ENCODE measurements at regions not wholly inside any gene's neighbourhood (a gene's known extent, or its start where the extent isn't known, plus 50 kb on each side); places are given as distances from the start of the nearest gene placed in this dataset.

- DNase-seq (ENCODE audit: extremely low spot score), result no peak
- TF ChIP-seq ZNF384 (IDR thresholded peaks at IDR 0.05), result no peak
- CTCF ChIA-PET, result no interaction called here
- POLR2A ChIA-PET, result no interaction called here
Observed at GRCh38 chr4:74608151-74608949, 163.4 kb downstream of the AREG start.

GRCh38 chr4:74610491-74610890, 165.6 kb downstream of the AREG start:
- CTCF ChIA-PET, result no interaction called here
- no peak for DNase-seq (ENCODE audit: extremely low spot score)
- TF ChIP-seq PKNOX1 (IDR thresholded peaks at IDR 0.05), result no peak
- TF ChIP-seq FOXK2 (IDR thresholded peaks at IDR 0.05), result no peak
- TF ChIP-seq SP1 (IDR thresholded peaks at IDR 0.05), result no peak
- no peak for TF ChIP-seq TARDBP (IDR thresholded peaks at IDR 0.05)
- TF ChIP-seq NFRKB (IDR thresholded peaks at IDR 0.05), result no peak
- TF ChIP-seq L3MBTL2 (conservative IDR thresholded peaks at IDR 0.05), result no peak
- no peak for TF ChIP-seq SUZ12 (IDR thresholded peaks at IDR 0.05)
- no peak for TF ChIP-seq FOXA1 (IDR thresholded peaks at IDR 0.05)
- no peak for TF ChIP-seq CTBP1 (IDR thresholded peaks at IDR 0.05; ENCODE audit: borderline replicate concordance)
- no peak for TF ChIP-seq BHLHE40 (IDR thresholded peaks at IDR 0.05; ENCODE audit: borderline replicate concordance)
- no peak for TF ChIP-seq LEF1 (IDR thresholded peaks at IDR 0.05; ENCODE audit: borderline replicate concordance)
- no peak for TF ChIP-seq ZNF384 (IDR thresholded peaks at IDR 0.05)
- no peak for TF ChIP-seq FOXM1 (IDR thresholded peaks at IDR 0.05; ENCODE audit: borderline replicate concordance)
- POLR2A ChIA-PET, result no interaction called here

GRCh38 chr4:74612837-74613236, 167.9 kb downstream of the AREG start:
- CTCF ChIA-PET, result no interaction called here
- POLR2A ChIA-PET, result no interaction called here
- TF ChIP-seq NFRKB (IDR thresholded peaks at IDR 0.05) (no peak), HDGF (IDR thresholded peaks at IDR 0.05; ENCODE audit: borderline replicate concordance) (no peak), ZNF384 (IDR thresholded peaks at IDR 0.05) (no peak), SP1 (IDR thresholded peaks at IDR 0.05) (no peak), L3MBTL2 (conservative IDR thresholded peaks at IDR 0.05) (no peak), LEF1 (IDR thresholded peaks at IDR 0.05; ENCODE audit: borderline replicate concordance) (no peak), BHLHE40 (IDR thresholded peaks at IDR 0.05; ENCODE audit: borderline replicate concordance) (no peak), FOXM1 (IDR thresholded peaks at IDR 0.05; ENCODE audit: borderline replicate concordance) (no peak), TARDBP (IDR thresholded peaks at IDR 0.05) (no peak), ELF4 (IDR thresholded peaks at IDR 0.05) (no peak), PKNOX1 (IDR thresholded peaks at IDR 0.05) (no peak), FOXA1 (IDR thresholded peaks at IDR 0.05) (no peak), SUZ12 (IDR thresholded peaks at IDR 0.05) (no peak), FOXK2 (IDR thresholded peaks at IDR 0.05) (no peak), CTBP1 (IDR thresholded peaks at IDR 0.05; ENCODE audit: borderline replicate concordance) (no peak), ARNT (IDR thresholded peaks at IDR 0.05) (no peak)
- no peak for DNase-seq (ENCODE audit: extremely low spot score)

GRCh38 chr4:74613266-74613665, 168.3 kb downstream of the AREG start:
- TF ChIP-seq FOXM1 (IDR thresholded peaks at IDR 0.05; ENCODE audit: borderline replicate concordance) (no peak), HDGF (IDR thresholded peaks at IDR 0.05; ENCODE audit: borderline replicate concordance) (no peak), CTBP1 (IDR thresholded peaks at IDR 0.05; ENCODE audit: borderline replicate concordance) (no peak)
- DNase-seq (ENCODE audit: extremely low spot score), result no peak
- CTCF ChIA-PET, result interaction anchor here (1.0 kb wide), 1 partner anchor 10 kb away, joined by 3 read pairs; no protein-coding TSS in a partner anchor
- POLR2A ChIA-PET, result no interaction called here

GRCh38 chr4:74615411-74615810, 170.5 kb downstream of the AREG start:
- CTCF ChIA-PET, result no interaction called here
- DNase-seq (ENCODE audit: extremely low spot score), result no peak
- TF ChIP-seq ELF4 (IDR thresholded peaks at IDR 0.05), result no peak
- no peak for TF ChIP-seq FOXA1 (IDR thresholded peaks at IDR 0.05)
- TF ChIP-seq LEF1 (IDR thresholded peaks at IDR 0.05; ENCODE audit: borderline replicate concordance), result no peak
- no peak for TF ChIP-seq NFRKB (IDR thresholded peaks at IDR 0.05)
- TF ChIP-seq HDGF (IDR thresholded peaks at IDR 0.05; ENCODE audit: borderline replicate concordance), result no peak
- TF ChIP-seq SUZ12 (IDR thresholded peaks at IDR 0.05), result no peak
- no peak for TF ChIP-seq PKNOX1 (IDR thresholded peaks at IDR 0.05)
- no peak for TF ChIP-seq ZNF384 (IDR thresholded peaks at IDR 0.05)
- TF ChIP-seq L3MBTL2 (conservative IDR thresholded peaks at IDR 0.05), result no peak
- no peak for TF ChIP-seq FOXM1 (IDR thresholded peaks at IDR 0.05; ENCODE audit: borderline replicate concordance)
- TF ChIP-seq BHLHE40 (IDR thresholded peaks at IDR 0.05; ENCODE audit: borderline replicate concordance), result no peak
- no peak for TF ChIP-seq SP1 (IDR thresholded peaks at IDR 0.05)
- TF ChIP-seq ARNT (IDR thresholded peaks at IDR 0.05), result no peak
- TF ChIP-seq FOXK2 (IDR thresholded peaks at IDR 0.05), result no peak
- no peak for TF ChIP-seq TARDBP (IDR thresholded peaks at IDR 0.05)
- no peak for TF ChIP-seq CTBP1 (IDR thresholded peaks at IDR 0.05; ENCODE audit: borderline replicate concordance)
- POLR2A ChIA-PET, result no interaction called here

GRCh38 chr4:74618166-74618565, 173.2 kb downstream of the AREG start:
- DNase-seq (ENCODE audit: extremely low spot score), result no peak
- ChIA-PET CTCF (no interaction called here), POLR2A (no interaction called here)
- no peak for TF ChIP-seq CTBP1 (IDR thresholded peaks at IDR 0.05; ENCODE audit: borderline replicate concordance)
- no peak for TF ChIP-seq FOXM1 (IDR thresholded peaks at IDR 0.05; ENCODE audit: borderline replicate concordance)
